RWPE2 (cell line): ENCODE measurements at regions not wholly inside any gene's neighbourhood (a gene's known extent, or its start where the extent isn't known, plus 50 kb on each side); places are given as distances from the start of the nearest gene placed in this dataset.
"Not testable (repeated sequence)": the region's sequence is repeated elsewhere in the genome, so short reads cannot be mapped to it uniquely, and the experiment has no call there.

ENCODE experiments used
- ATAC-seq: fragments of 200-7000 bp; cut with Tn5 transposase; 3 replicates; pipeline ENCODE4 v1.9.1; 2021; ENCODE audit warnings: low read depth
- DNase-seq: peaks from one replicate; pipeline ENCODE4 v3.0.0-alpha.2; 2020; ENCODE audit warnings: low spot score
- H3K27ac ChIP-seq: fragments of 450-650 bp; 2 replicates; pipeline ENCODE4 v1.5.1; 2017; ENCODE audit warnings: mild to moderate bottlenecking; ENCODE audit not compliant: poor library complexity, severe bottlenecking
- H3K27me3 ChIP-seq: fragments of 250-450 bp; sonication (Bioruptor Pico); 2 replicates; pipeline ENCODE4 v1.5.1; 2021; ENCODE audit warnings: mild to moderate bottlenecking, moderate library complexity; ENCODE audit not compliant: insufficient read depth, poor library complexity, severe bottlenecking
- H3K36me3 ChIP-seq: fragments of 250-450 bp; sonication (Bioruptor Pico); 2 replicates; pipeline ENCODE4 v1.5.1; 2020; ENCODE audit warnings: low read depth, mild to moderate bottlenecking, moderate library complexity
- H3K4me1 ChIP-seq: fragments of 250-450 bp; sonication (Bioruptor Pico); 2 replicates; pipeline ENCODE4 v1.5.1; 2021; ENCODE audit warnings: mild to moderate bottlenecking, moderate library complexity; ENCODE audit not compliant: insufficient read depth, poor library complexity, severe bottlenecking
- H3K4me3 ChIP-seq: fragments of 250-450 bp; sonication (Bioruptor Pico); 2 replicates; pipeline ENCODE4 v1.5.1; 2021; ENCODE audit warnings: mild to moderate bottlenecking, moderate library complexity; ENCODE audit not compliant: severe bottlenecking
- H3K9me3 ChIP-seq: fragments of 250-450 bp; sonication (Bioruptor Pico); 2 replicates; pipeline ENCODE4 v1.5.1; 2021; ENCODE audit warnings: mild to moderate bottlenecking, moderate library complexity; ENCODE audit not compliant: severe bottlenecking
- CTCF ChIP-seq: fragments of 450-650 bp; IDR thresholded peaks from one replicate; pipeline ENCODE4 v1.5.1; 2017; ENCODE audit warnings: mild to moderate bottlenecking, moderate library complexity; ENCODE audit not compliant: poor library complexity, severe bottlenecking

- no peak for TF ChIP-seq CTCF
- ATAC-seq (no peak), DNase-seq (no peak)
- no peaks in the 10 kb centered on the region for H3K27me3 ChIP-seq
- no peak overlapping the region for H3K27ac ChIP-seq
- H3K36me3 ChIP-seq, result no peaks in the 10 kb centered on the region
- no peaks in the 10 kb centered on the region for H3K4me1 ChIP-seq
- H3K4me3 ChIP-seq, result no peak overlapping the region
- no peaks in the 10 kb centered on the region for H3K9me3 ChIP-seq
These were observed 518.9 kb downstream of the RERGL start for GRCh38 chr12:17571047-17571446.

- not testable (repeated sequence) for DNase-seq, H3K27me3 ChIP-seq, H3K4me3 ChIP-seq, H3K9me3 ChIP-seq, H3K27ac ChIP-seq, H3K4me1 ChIP-seq, ATAC-seq, H3K36me3 ChIP-seq
These were observed 525.4 kb downstream of the RERGL start for GRCh38 chr12:17564630-17565029.

- Histone ChIP-seq H3K9me3 (no peaks in the 10 kb centered on the region), H3K27me3 (no peaks in the 10 kb centered on the region), H3K27ac (no peak overlapping the region), H3K4me1 (no peaks in the 10 kb centered on the region), H3K36me3 (no peaks in the 10 kb centered on the region), H3K4me3 (no peak overlapping the region)
- DNase-seq (no peak), ATAC-seq (no peak)
- no peak for TF ChIP-seq CTCF
These were observed 540.0 kb downstream of the RERGL start for GRCh38 chr12:17550011-17550410.

- no peaks in the 10 kb centered on the region for H3K36me3 ChIP-seq
- no peak overlapping the region for H3K27ac ChIP-seq
These were observed 549.1 kb downstream of the RERGL start for GRCh38 chr12:17540921-17541320.

GRCh38 chr12:17528394-17528793 lies 561.6 kb downstream of the RERGL start:
- ATAC-seq (no peak), DNase-seq (no peak)
- Histone ChIP-seq H3K4me3 (no peak overlapping the region), H3K9me3 (no peaks in the 10 kb centered on the region), H3K27me3 (no peaks in the 10 kb centered on the region), H3K4me1 (no peaks in the 10 kb centered on the region), H3K36me3 (no peaks in the 10 kb centered on the region), H3K27ac (no peak overlapping the region)
- no peak for TF ChIP-seq CTCF

More at GRCh38 chr12:17540921-17541320, 549.1 kb downstream of the RERGL start:
- Histone ChIP-seq H3K9me3 (no peaks in the 10 kb centered on the region), H3K4me1 (no peaks in the 10 kb centered on the region), H3K4me3 (no peak overlapping the region), H3K27me3 (no peaks in the 10 kb centered on the region)
- TF ChIP-seq CTCF, result no peak
- no peak for ATAC-seq
- DNase-seq, result no peak
